ENCODE measurements at regions not wholly inside any gene's neighbourhood (a gene's known extent, or its start where the extent isn't known, plus 50 kb on each side); places are given as distances from the start of the nearest gene placed in this dataset.

GRCh38 chr12:17304503-17305347, 698.8 kb upstream of the LMO3 start:
- Histone ChIP-seq H3F3A (ENCODE audit: control insufficient read depth, insufficient read depth) (no peaks in the 10 kb centered on the region), H3K27me3 (ENCODE audit: control insufficient read depth, low read length) (no peaks in the 10 kb centered on the region), H3K4me3 (ENCODE audit: low read length) (no peak overlapping the region), H3K27ac (ENCODE audit: low read depth, low read length) (no peak overlapping the region), H3K9me3 (ENCODE audit: control insufficient read depth, insufficient read depth, low read length) (no peaks in the 10 kb centered on the region; the same call in 1 of the 2 replicates), H3K4me1 (ENCODE audit: control insufficient read depth, low read length) (no peaks in the 10 kb centered on the region), H3K4me2 (ENCODE audit: low read length) (no peak overlapping the region), H3K79me2 (ENCODE audit: control insufficient read depth, low read length) (no peaks in the 10 kb centered on the region), H4K20me1 (ENCODE audit: control insufficient read depth, insufficient read depth, low read depth, low read length) (no peaks in the 10 kb centered on the region), H3K36me3 (ENCODE audit: control insufficient read depth, low read length) (no peaks in the 10 kb centered on the region), H3K9me2 (replicated peaks; ENCODE audit: control insufficient read depth, low read length) (no peaks in the 10 kb centered on the region)
- no peak for TF ChIP-seq EZH2phosphoT487 (IDR thresholded peaks at IDR 0.05; ENCODE audit: borderline replicate concordance, low read length)
- TF ChIP-seq CTCF (IDR thresholded peaks at IDR 0.05; ENCODE audit: low read depth, low read length, poor library complexity, severe bottlenecking): no peak

- Histone ChIP-seq H3K36me3 (ENCODE audit: control insufficient read depth, low read length) (no peaks in the 10 kb centered on the region), H3K27ac (ENCODE audit: low read depth, low read length) (no peak overlapping the region), H4K20me1 (ENCODE audit: control insufficient read depth, insufficient read depth, low read depth, low read length) (no peaks in the 10 kb centered on the region), H3F3A (ENCODE audit: control insufficient read depth, insufficient read depth) (no peaks in the 10 kb centered on the region), H3K27me3 (ENCODE audit: control insufficient read depth, low read length) (no peaks in the 10 kb centered on the region), H3K9me2 (replicated peaks; ENCODE audit: control insufficient read depth, low read length) (no peaks in the 10 kb centered on the region), H3K4me1 (ENCODE audit: control insufficient read depth, low read length) (no peaks in the 10 kb centered on the region), H3K4me3 (ENCODE audit: low read length) (no peak overlapping the region), H3K4me2 (ENCODE audit: low read length) (no peak overlapping the region), H3K79me2 (ENCODE audit: control insufficient read depth, low read length) (no peaks in the 10 kb centered on the region), H3K9me3 (ENCODE audit: control insufficient read depth, insufficient read depth, low read length) (peaks cover 7% of the 10 kb centered on the region; the same call in 1 of the 2 replicates)
- TF ChIP-seq CTCF (IDR thresholded peaks at IDR 0.05; ENCODE audit: low read depth, low read length, poor library complexity, severe bottlenecking): no peak
- TF ChIP-seq EZH2phosphoT487 (IDR thresholded peaks at IDR 0.05; ENCODE audit: borderline replicate concordance, low read length): no peak
Observed at GRCh38 chr12:17302001-17302400, 696.0 kb upstream of the LMO3 start.

DNA sequence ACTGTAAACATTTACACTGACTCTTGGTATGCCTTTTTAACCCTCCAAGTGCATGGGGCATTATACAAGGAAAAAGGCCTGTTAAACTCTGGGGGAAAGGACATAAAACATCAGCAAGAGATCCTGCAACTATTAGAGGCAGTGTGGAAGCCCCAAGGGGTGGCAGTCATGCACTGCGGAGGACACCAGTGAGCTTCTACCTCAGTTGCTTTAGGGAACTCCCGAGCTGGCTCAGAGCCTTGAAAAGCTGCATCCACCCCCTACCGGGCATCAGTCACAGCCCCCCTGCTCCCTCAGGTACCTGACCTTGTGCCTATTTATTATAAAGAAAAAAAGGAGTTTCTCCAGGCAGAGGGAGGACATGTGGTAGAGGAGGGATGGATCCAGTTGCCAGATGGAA, 695.6 kb upstream of the LMO3 start:
- no peak overlapping the region for H3K4me2 ChIP-seq (ENCODE audit: low read length)
- no peaks in the 10 kb centered on the region for H3K36me3 ChIP-seq (ENCODE audit: control insufficient read depth, low read length)
- no peak for TF ChIP-seq EZH2phosphoT487 (IDR thresholded peaks at IDR 0.05; ENCODE audit: borderline replicate concordance, low read length)
- no peak for TF ChIP-seq CTCF (IDR thresholded peaks at IDR 0.05; ENCODE audit: low read depth, low read length, poor library complexity, severe bottlenecking)
- no peaks in the 10 kb centered on the region for H3K79me2 ChIP-seq (ENCODE audit: control insufficient read depth, low read length)
- peaks cover 10% of the 10 kb centered on the region; the same call in 1 of the 2 replicates for H3K9me3 ChIP-seq (ENCODE audit: control insufficient read depth, insufficient read depth, low read length)
- no peak overlapping the region for H3K27ac ChIP-seq (ENCODE audit: low read depth, low read length)
- no peak overlapping the region for H3K4me3 ChIP-seq (ENCODE audit: low read length)
- H3K9me2 ChIP-seq (replicated peaks; ENCODE audit: control insufficient read depth, low read length): no peaks in the 10 kb centered on the region
- no peaks in the 10 kb centered on the region for H4K20me1 ChIP-seq (ENCODE audit: control insufficient read depth, insufficient read depth, low read depth, low read length)
- no peaks in the 10 kb centered on the region for H3F3A ChIP-seq (ENCODE audit: control insufficient read depth, insufficient read depth)
- no peaks in the 10 kb centered on the region for H3K27me3 ChIP-seq (ENCODE audit: control insufficient read depth, low read length)
- H3K4me1 ChIP-seq (ENCODE audit: control insufficient read depth, low read length): no peaks in the 10 kb centered on the region
